AG04450 (cell line): ENCODE measurements at regions not wholly inside any gene's neighbourhood (a gene's known extent, or its start where the extent isn't known, plus 50 kb on each side); places are given as distances from the start of the nearest gene placed in this dataset.

ENCODE experiments used
- CTCF ChIA-PET: fragments of 300-600, 350-600 bp; formaldehyde crosslinking; extraction: SDS; loops from one replicate; lab custom pipeline; 2022; ENCODE audit warnings: antibody characterized with exemption, inconsistent platforms; lab: Charles Lee
- POLR2A ChIA-PET: fragments of 350-600 bp; formaldehyde crosslinking; extraction: SDS; loops from one replicate; lab custom pipeline; 2021; ENCODE audit warnings: antibody characterized with exemption, inconsistent platforms; lab: Yijun Ruan, JAX
- DNase-seq: peaks from one replicate; pipeline ENCODE4 v3.0.0-alpha.2; 2011; ENCODE audit warnings: low read depth, low spot score
- H3K27ac ChIP-seq: one replicate; pipeline ENCODE4 v1.5.1; 2012; ENCODE audit warnings: low read depth, low read length, control low read depth
- H3K27me3 ChIP-seq: one replicate; pipeline ENCODE4 v1.6.0; 2012; ENCODE audit warnings: low read length; ENCODE audit not compliant: control insufficient read depth, insufficient read depth
- H3K4me3 ChIP-seq: 2 replicates; pipeline ENCODE4 v1.5.1; 2011; ENCODE audit warnings: mild to moderate bottlenecking, low read depth, low read length, control low read depth
- H3K9me3 ChIP-seq: 2 replicates; pipeline ENCODE4 v1.5.1; 2012; ENCODE audit warnings: low read length; ENCODE audit not compliant: control insufficient read depth, insufficient read depth
- CTCF ChIP-seq: IDR thresholded peaks from 2 replicates; pipeline ENCODE4 v1.5.1; 2011; ENCODE audit warnings: low read depth, low read length, control low read depth, inconsistent platforms

DNA sequence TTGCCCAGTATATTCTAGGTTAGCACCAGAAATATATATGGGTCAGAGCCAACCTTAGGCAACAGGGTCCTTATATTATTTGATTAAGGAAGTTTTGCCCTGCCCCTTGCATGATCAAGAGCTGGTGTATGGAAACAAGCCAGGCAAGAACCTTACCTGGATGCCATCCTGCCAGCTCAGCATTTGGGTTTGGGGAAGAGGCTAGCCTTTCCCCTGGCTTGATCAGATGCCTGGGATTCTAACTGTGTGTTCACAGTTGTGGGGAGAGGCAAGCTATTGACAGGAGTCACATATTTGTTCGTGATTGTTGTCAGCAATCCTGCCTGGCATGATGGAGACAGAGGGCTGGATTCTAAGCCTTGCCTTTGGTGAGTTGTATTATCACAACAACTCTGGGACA is 260.0 kb upstream of the DACH1 start:
- Histone ChIP-seq H3K4me3 (no peak overlapping the region), H3K27me3 (no peaks in the 10 kb centered on the region), H3K27ac (no peak overlapping the region), H3K9me3 (no peaks in the 10 kb centered on the region)
- POLR2A ChIA-PET = no interaction called here
- CTCF ChIA-PET = no interaction called here
- no peak for DNase-seq
- TF ChIP-seq CTCF = no peak

DNA sequence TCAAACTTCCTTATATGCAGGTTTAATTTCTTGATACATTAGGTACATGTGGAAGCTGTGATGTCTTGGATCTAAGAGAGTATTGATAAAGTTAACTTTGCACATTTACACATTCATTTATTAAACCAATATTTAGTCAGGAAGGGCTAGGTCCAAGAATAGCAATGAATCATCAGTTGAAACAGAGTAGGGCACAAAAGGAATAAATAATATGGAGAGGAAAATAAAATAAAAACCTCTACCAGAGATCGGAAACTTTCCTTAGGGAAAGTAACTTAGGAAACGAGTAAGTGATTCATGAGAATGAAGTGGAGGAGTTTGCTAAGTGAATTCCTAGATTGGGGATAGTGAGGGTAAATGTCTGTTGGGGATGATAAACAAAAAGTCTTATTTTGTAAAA is 259.4 kb upstream of the DACH1 start:
- no peak for DNase-seq
- Histone ChIP-seq H3K4me3 (no peak overlapping the region), H3K9me3 (no peaks in the 10 kb centered on the region), H3K27ac (no peak overlapping the region), H3K27me3 (no peaks in the 10 kb centered on the region)
- ChIA-PET CTCF (no interaction called here), POLR2A (no interaction called here)
- no peak for TF ChIP-seq CTCF

DNA sequence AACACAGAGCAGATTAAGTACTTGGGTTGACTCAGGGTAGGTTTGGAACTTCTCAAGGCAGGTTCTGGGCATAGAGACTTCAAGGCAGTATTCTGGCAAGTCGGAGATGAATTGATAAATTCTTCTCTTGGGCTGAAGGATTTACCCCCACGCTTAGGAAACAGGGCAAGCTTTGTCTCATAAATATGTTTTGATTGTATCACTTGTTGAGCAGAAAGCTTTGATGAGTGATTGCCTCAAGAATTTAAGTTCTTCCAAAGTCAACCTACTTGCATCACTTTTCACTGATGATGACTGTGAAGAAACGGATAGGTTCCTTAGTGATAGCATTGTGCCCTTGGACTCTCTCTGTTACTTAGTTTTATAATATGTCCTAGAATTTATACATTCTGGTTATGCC is 258.6 kb upstream of the DACH1 start:
- H3K9me3 ChIP-seq = no peaks in the 10 kb centered on the region
- no peak for TF ChIP-seq CTCF
- no peaks in the 10 kb centered on the region for H3K27me3 ChIP-seq
- no peak for DNase-seq
- no peak overlapping the region for H3K4me3 ChIP-seq
- H3K27ac ChIP-seq = no peak overlapping the region
- ChIA-PET POLR2A (no interaction called here), CTCF (no interaction called here)

DNA sequence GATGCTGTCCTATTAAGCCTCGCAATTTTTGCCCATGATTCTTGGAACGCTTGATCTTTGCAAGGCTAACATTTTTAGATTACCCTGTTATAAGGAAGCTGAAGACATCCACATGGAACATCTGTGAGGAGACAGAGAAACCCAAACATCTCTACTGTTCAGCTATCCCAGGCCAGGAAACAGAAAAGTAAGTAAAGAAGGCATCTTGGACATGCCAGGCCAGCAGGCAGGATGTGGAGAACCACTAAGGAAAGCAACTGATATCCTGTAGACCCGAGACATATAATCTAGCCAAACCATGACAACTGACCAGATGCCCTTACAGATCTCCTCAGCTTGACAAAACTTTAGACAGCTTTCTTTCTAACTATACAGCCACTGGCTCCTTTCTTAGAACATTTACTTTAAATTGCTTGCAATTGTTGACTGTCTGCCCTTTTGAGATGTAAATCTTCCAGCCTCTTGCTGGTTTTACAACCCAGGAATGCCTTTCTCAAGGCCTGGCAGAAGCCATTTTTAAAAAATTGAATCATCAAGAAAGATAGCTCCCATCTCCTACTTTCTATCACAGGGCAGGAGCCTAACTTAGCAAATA is 255.8 kb upstream of the DACH1 start:
- DNase-seq = no peak

DNA sequence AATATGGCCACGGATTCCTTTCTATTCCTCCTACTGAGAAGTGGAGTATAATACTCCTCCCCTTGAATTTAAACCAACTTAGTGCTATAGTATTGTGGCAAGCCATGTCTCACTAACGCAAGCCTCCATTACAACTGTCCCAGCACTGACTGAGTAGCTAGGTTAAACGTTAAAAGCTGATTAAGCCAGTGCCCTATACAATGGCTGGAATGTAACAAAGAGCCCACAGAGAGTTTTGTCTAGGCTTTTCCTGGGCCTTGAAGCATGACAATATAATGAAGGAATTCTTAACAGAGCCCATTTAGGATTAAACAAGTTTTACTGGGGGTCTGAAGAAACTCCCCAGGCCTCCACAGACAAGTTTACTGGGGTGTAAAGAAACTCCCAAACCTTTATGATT is 254.5 kb upstream of the DACH1 start:
- DNase-seq = no peak
- Histone ChIP-seq H3K9me3 (no peaks in the 10 kb centered on the region), H3K27me3 (no peaks in the 10 kb centered on the region), H3K27ac (no peak overlapping the region), H3K4me3 (no peak overlapping the region)
- POLR2A ChIA-PET = no interaction called here
- CTCF ChIA-PET = no interaction called here
- no peak for TF ChIP-seq CTCF

More for the DNA sequence above, 255.8 kb upstream of the DACH1 start:
- H3K27me3 ChIP-seq = no peaks in the 10 kb centered on the region
- no peak overlapping the region for H3K4me3 ChIP-seq
- no peak overlapping the region for H3K27ac ChIP-seq
- POLR2A ChIA-PET = no interaction called here
- no peaks in the 10 kb centered on the region for H3K9me3 ChIP-seq
- no peak for TF ChIP-seq CTCF
- CTCF ChIA-PET = no interaction called here
